K562 (cell line): ENCODE measurements at regions not wholly inside any gene's neighbourhood (a gene's known extent, or its start where the extent isn't known, plus 50 kb on each side); places are given as distances from the start of the nearest gene placed in this dataset.

Experiments used
- ATAC-seq: fragments of 200-7000 bp; cut with Tn5 transposase; 3 replicates; pipeline ENCODE4 v1.9.1; 2020; ENCODE audit warnings: moderate library complexity
- BruUV-seq: library from RNA; stranded (reverse); fragments of 400-500 nt; replicated peaks from 2 replicates; lab custom pipeline; 2021; lab: Mats Ljungman, UMichigan
- CTCF ChIA-PET: fragments of 300-600 bp; formaldehyde crosslinking; extraction: SDS; loops from one replicate; lab custom pipeline; 2021; ENCODE audit warnings: low intra/inter-chr PET ratio; lab: Yijun Ruan, JAX
- POLR2A ChIA-PET: fragments of 300-600, 350-650 bp; sonication (Branson Sonifier 250); formaldehyde crosslinking; extraction: SDS; loops from one replicate; lab custom pipeline; 2021; ENCODE audit warnings: antibody characterized with exemption, inconsistent platforms; lab: Yijun Ruan, JAX
- DNase-seq, 4 experiments: peaks; one replicate each; pipeline versions ENCODE4 v3.0.0 to v3.0.0-alpha.2; 2011 to 2018; ENCODE audit warnings: low spot score in 3 of 4, mixed read lengths in 3 of 4; ENCODE audit errors: extremely low read depth in 1 of 4
- FAIRE-seq: peaks from 2 replicates; lab custom pipeline; 2011; peaks lifted over from hg19 to GRCh38; lab: Jason Lieb, UNC
- H2AFZ ChIP-seq: 2 replicates; pipeline ENCODE4 v1.6.0; 2011; ENCODE audit warnings: low read depth, low read length, control low read depth, inconsistent platforms
- H3K27ac ChIP-seq: fragments of 200-600 bp; 3 replicates; pipeline ENCODE4 v1.8.0; 2011; ENCODE audit warnings: low read depth, mild to moderate bottlenecking, control low read depth, inconsistent platforms, low read length, moderate library complexity, mixed read lengths; ENCODE audit errors: extremely low read depth
- H3K27me3 ChIP-seq, 2 experiments: fragments of 300-600 bp in 1 of 2; 2 replicates in 1 of 2; 3 replicates in 1 of 2; pipeline versions ENCODE4 v1.6.0 to v1.8.0; 2011; ENCODE audit warnings: inconsistent platforms in 2 of 2, low read length in 2 of 2, mild to moderate bottlenecking in 1 of 2, mixed read lengths in 1 of 2, moderate library complexity in 1 of 2; ENCODE audit not compliant: control insufficient read depth in 2 of 2, insufficient read depth in 2 of 2
- H3K36me3 ChIP-seq: fragments of 300-600 bp; 3 replicates; pipeline ENCODE4 v1.8.0; 2011; ENCODE audit warnings: mild to moderate bottlenecking, low read length, inconsistent platforms; ENCODE audit not compliant: control insufficient read depth, insufficient read depth
- H3K4me1 ChIP-seq, 2 experiments: fragments of 200-600 bp in 1 of 2; replicated peaks in 1 of 2; 2 replicates in 1 of 2; 3 replicates in 1 of 2; pipeline versions ENCODE4 v1.5.1 to v1.8.0; 2011; ENCODE audit warnings: inconsistent platforms in 2 of 2, low read length in 2 of 2, mild to moderate bottlenecking in 1 of 2, mixed read lengths in 1 of 2, moderate library complexity in 1 of 2; ENCODE audit not compliant: control insufficient read depth in 2 of 2, insufficient read depth in 2 of 2
- H3K4me2 ChIP-seq: 2 replicates; pipeline ENCODE4 v1.6.1; 2011; ENCODE audit warnings: low read length, control low read depth, inconsistent platforms, mixed read lengths; ENCODE audit not compliant: insufficient read depth
- H3K4me3 ChIP-seq: fragments of 200-600 bp; sonication (generic), shearing (Covaris generic); 2 replicates; pipeline ENCODE4 v1.5.1; 2016; ENCODE audit warnings: control low read depth, inconsistent platforms
- H3K79me2 ChIP-seq: fragments of 200-600 bp; 3 replicates; pipeline ENCODE4 v1.8.0; 2011; ENCODE audit warnings: low read length, inconsistent platforms; ENCODE audit not compliant: control insufficient read depth, insufficient read depth
- H3K9ac ChIP-seq, 2 experiments: 2 replicates each; pipeline versions ENCODE4 v1.6.0 to v1.6.1; 2011; ENCODE audit warnings: low read depth in 2 of 2, low read length in 2 of 2, control low read depth in 1 of 2, inconsistent platforms in 1 of 2, mild to moderate bottlenecking in 1 of 2, mixed read lengths in 1 of 2; ENCODE audit not compliant: insufficient read depth in 1 of 2
- H3K9me1 ChIP-seq: one replicate; pipeline ENCODE4 v1.6.0; 2011; ENCODE audit warnings: inconsistent platforms, mild to moderate bottlenecking, low read length, moderate library complexity; ENCODE audit not compliant: control insufficient read depth, insufficient read depth
- H3K9me3 ChIP-seq: replicated peaks from 2 replicates; pipeline ENCODE4 v1.5.1; 2011; ENCODE audit warnings: low read depth, low read length, inconsistent platforms; ENCODE audit not compliant: control insufficient read depth, insufficient read depth
- H4K20me1 ChIP-seq: replicated peaks from 2 replicates; pipeline ENCODE4 v1.6.1; 2011; ENCODE audit warnings: low read length, inconsistent platforms, mixed read lengths; ENCODE audit not compliant: control insufficient read depth, insufficient read depth
- ATF6 ChIP-seq: sonication (generic); formaldehyde crosslinking; IDR thresholded peaks from 2 replicates; pipeline ENCODE4 v1.4.0; 2020; ENCODE audit warnings: mild to moderate bottlenecking, missing genetic modification reagents
- BCLAF1 ChIP-seq, 2 experiments: fragments of 450-650 bp in 1 of 2; IDR thresholded peaks; 2 replicates each; pipeline ENCODE4 v1.6.1; 2011 to 2017; ENCODE audit warnings: low read depth in 2 of 2, antibody characterized with exemption in 1 of 2, borderline replicate concordance in 1 of 2, low read length in 1 of 2, mild to moderate bottlenecking in 1 of 2, mixed read lengths in 1 of 2; ENCODE audit not compliant: control insufficient read depth in 1 of 2
- E4F1 ChIP-seq: fragments of 250-450 bp; sonication (Bioruptor Pico); IDR thresholded peaks from 2 replicates; pipeline ENCODE4 v1.5.0; 2021; ENCODE audit warnings: mild to moderate bottlenecking, borderline replicate concordance
- EP300 ChIP-seq: IDR thresholded peaks from 2 replicates; pipeline ENCODE4 v1.6.1; 2012; ENCODE audit warnings: low read length, improper control_type of control experiment
- GABPA ChIP-seq: fragments of 200-800 bp; sonication (Bioruptor generic); conservative IDR thresholded peaks from 2 replicates; pipeline ENCODE4 v1.6.1; 2016; ENCODE audit warnings: low read depth, missing genetic modification characterization, missing compliant biosample characterization
- POLR2AphosphoS5 ChIP-seq: IDR thresholded peaks from 2 replicates; pipeline ENCODE4 v1.6.1; 2011; ENCODE audit warnings: mild to moderate bottlenecking, low read depth, low read length, moderate library complexity; ENCODE audit not compliant: control insufficient read depth, insufficient read depth
- THRAP3 ChIP-seq: fragments of 450-650 bp; IDR thresholded peaks from 2 replicates; pipeline ENCODE4 v1.6.1; 2016; ENCODE audit warnings: mild to moderate bottlenecking, inconsistent platforms, borderline replicate concordance
- ZNF583 ChIP-seq: fragments of 250-450 bp; sonication (Bioruptor Pico); IDR thresholded peaks from 2 replicates; pipeline ENCODE4 v1.4.0; 2020
- WGBS: fragments of 100-300 bp; shearing (Covaris generic); methylation state at CpG from one replicate; pipeline ENCODE4 v1.1.6; 2016; ENCODE audit warnings: low coverage, mixed read lengths; ENCODE audit not compliant: insufficient coverage; ENCODE audit errors: missing lambda C conversion rate; 5-methylcytosine and 5-hydroxymethylcytosine counted together
- in situ Hi-C: fragments of 300-500 bp; cut with MboI; formaldehyde crosslinking; loops from 4 replicates; pipeline ENCODE4 v1.15.0; 2018; ENCODE audit warnings: inconsistent platforms, mixed read lengths
- intact Hi-C: fragments of 100-400 bp; cut with micrococcal nuclease; formaldehyde crosslinking; loops from 2 replicates; pipeline ENCODE4 v1.14.2; 2022

GRCh38 chr10:53134050-53134449 lies 361.5 kb upstream of the MBL2 start:
- H3K79me2 ChIP-seq: no peaks in the 10 kb centered on the region
- 0% methylated on average over 4 of the region's 4 CpGs for WGBS
- FAIRE-seq: no peak
- TF ChIP-seq ATF6 (no peak), POLR2AphosphoS5 (no peak), THRAP3 (no peak), EP300 (no peak), E4F1 (CRISPR knock-in tag) (no peak), ZNF583 (no peak), BCLAF1 (IDR thresholded peaks at IDR 0.05; ENCODE audit: borderline replicate concordance in 1 of 2, control insufficient read depth in 1 of 2, low read depth in 2 of 2, low read length in 1 of 2) (no peak), GABPA (tag) (no peak)
- TF ChIP-seq, all 486 proteins: peak for 0
- Histone ChIP-seq H2AFZ (no peak overlapping the region), H3K9me3 (0 out of 2 replicates have a peak, but pooled peaks cover 3% of the 10 kb centered on the region), H3K4me3 (no peak overlapping the region), H3K27ac (no peak overlapping the region), H3K4me1 (no peaks in the 10 kb centered on the region), H3K36me3 (no peaks in the 10 kb centered on the region), H3K27me3 (no peaks in the 10 kb centered on the region), H3K4me2 (no peak overlapping the region), H4K20me1 (no peaks in the 10 kb centered on the region), H3K9ac (no peak overlapping the region), H3K9me1 (no peaks in the 10 kb centered on the region)
- in situ Hi-C loops (no loop called here), intact Hi-C loops (no loop called here)
- no peak for ATAC-seq
- POLR2A ChIA-PET: no interaction called here
- CTCF ChIA-PET: interaction anchor here (0.6 kb wide), 1 partner anchor 24 kb away, joined by 3 read pairs; no protein-coding TSS in a partner anchor
- BruUV-seq: no TSS peak
- no peak for DNase-seq
